GM12801 (cell line): ENCODE measurements at regions not wholly inside any gene's neighbourhood (a gene's known extent, or its start where the extent isn't known, plus 50 kb on each side); places are given as distances from the start of the nearest gene placed in this dataset.

Experiments
- CTCF ChIP-seq: IDR thresholded peaks from one replicate; pipeline ENCODE4 v1.5.1; 2011; ENCODE audit warnings: control low read depth; ENCODE audit not compliant: insufficient read length; ENCODE audit errors: extremely low read depth

DNA sequence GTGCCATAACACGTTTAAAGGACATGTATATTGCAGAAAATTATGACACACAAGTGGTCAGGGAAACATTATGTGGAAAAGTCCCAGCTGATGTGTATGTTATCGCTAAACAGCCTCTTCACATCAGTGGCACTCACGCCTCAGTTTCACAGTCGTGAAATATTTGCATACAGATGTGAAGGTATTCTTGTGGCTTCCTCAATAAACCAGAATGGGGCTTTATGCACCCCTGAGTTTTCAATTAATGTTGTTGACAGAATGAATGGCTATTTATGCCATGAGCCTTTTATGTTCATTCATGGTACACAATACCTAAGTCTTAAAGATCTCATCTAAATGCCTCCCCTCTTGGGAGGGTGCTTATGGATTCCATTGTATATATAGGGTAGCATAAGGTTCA, 202.1 kb upstream of the ADGRL2 start:
- TF ChIP-seq CTCF: no peak

DNA sequence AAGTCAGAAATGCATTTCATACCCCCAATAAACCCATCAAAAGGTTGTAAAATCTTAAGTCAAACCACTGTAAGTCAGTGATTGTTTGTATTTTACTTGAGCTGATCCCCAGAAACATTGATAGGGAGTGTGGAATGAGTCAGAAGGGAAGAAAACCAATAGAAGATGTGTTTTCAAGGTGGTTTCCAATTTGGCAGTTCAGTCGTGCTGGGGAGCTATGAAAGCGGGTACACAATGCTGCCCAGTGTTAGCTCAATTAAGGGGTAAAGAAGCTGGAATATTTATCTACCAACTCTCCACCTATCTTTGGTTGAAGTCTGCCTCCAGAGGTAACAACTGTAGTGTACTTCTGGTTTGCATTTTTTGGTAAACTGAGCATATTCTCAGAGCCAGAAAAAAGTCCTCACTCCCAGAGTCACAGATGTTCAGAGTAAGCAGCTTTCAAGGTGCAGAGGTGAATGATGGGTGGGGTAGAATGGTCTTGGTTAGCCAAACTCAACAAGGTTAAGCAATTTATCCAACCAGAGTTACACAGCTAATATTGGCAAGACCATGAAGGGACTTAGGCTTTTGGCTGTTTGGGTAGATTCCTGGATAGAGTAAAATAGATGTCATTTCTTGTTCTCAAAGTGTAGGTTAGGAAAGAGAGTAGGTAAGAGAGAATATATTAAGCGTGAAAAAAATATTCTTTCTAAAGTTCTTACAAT, 202.9 kb upstream of the ADGRL2 start:
- no peak for TF ChIP-seq CTCF

DNA sequence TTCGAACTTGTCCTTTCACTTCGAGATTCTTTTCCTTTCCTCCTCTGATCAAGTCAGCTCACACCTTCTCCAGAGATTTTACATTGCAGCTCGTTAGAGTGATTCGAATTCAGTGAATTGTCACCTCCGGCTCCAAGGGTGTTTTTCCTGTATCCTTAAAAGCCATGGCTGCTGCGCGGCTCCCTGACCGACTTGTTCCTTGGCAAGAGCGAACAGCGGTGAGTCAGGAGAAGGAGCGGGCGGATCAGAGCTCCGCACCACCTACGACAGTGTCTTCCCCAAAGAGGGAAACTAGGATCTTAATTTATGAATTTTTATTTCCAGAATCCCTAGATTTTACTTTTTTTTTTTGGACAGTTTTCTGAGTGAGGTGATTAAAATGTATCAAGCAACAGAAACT, 204.4 kb upstream of the ADGRL2 start:
- TF ChIP-seq CTCF: no peak

DNA sequence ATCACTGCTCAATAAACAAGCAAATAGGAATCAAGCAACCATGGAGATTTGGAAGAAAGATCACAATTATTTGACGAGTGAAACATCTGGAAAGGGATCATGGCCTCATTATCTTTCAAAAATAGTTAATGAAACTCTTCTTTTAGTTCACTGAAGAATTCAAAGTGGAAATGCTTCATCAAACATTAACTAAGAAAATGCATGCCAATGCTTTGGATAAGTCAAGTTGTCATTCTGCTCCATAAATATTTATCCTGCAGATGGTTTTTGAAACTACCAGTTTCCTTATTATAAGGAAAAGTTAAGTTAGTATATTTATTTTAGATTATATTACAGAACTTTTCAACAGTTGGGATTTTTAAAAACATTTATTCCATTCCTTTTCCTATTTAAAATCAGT, 206.5 kb upstream of the ADGRL2 start:
- no peak for TF ChIP-seq CTCF

- no peak for TF ChIP-seq CTCF
Measured at GRCh38 chr1:81592233-81592632, 208.5 kb upstream of the ADGRL2 start.

DNA sequence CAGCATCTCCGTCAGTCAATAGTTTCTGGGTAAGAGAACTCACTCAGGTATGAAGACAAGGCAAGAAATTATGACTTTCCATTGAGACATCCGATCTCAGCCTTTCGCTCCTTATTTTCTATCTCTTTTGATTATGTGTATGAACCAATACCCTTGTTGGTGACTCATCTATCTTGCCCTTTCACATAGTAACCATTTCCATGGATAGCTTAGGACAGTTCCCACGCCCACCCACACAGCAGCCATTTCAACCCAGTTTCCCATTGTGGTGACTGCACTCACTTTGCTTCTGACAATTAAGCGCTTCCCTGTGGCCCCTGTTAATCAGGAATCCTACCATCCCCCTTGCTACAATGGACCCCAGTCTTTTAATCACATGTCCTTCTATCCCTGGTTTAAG, 210.6 kb upstream of the ADGRL2 start:
- no peak for TF ChIP-seq CTCF

- no peak for TF ChIP-seq CTCF
Measured at GRCh38 chr1:81588149-81588548, 212.6 kb upstream of the ADGRL2 start.
